Astrocyte of the spinal cord (primary cell): ENCODE measurements at regions not wholly inside any gene's neighbourhood (a gene's known extent, or its start where the extent isn't known, plus 50 kb on each side); places are given as distances from the start of the nearest gene placed in this dataset.

Experiments
- DNase-seq: peaks from one replicate; pipeline ENCODE4 v3.0.0; 2011; ENCODE audit warnings: low read depth, low spot score
- H3K4me3 ChIP-seq: 2 replicates; pipeline ENCODE4 v1.5.1; 2011; ENCODE audit warnings: low read depth, mild to moderate bottlenecking, low read length, moderate library complexity
- in situ Hi-C: cut with HindIII; loops from 2 replicates; pipeline ENCODE4 v1.10.0; 2017; ENCODE audit warnings: low sequenced_read_pairs
- TF ChIP-seq, protein P1 (sequence below): IDR thresholded peaks from 2 replicates; pipeline ENCODE4 v1.5.1; 2012; ENCODE audit warnings: low read depth, mild to moderate bottlenecking, low read length, inconsistent platforms

DNA sequence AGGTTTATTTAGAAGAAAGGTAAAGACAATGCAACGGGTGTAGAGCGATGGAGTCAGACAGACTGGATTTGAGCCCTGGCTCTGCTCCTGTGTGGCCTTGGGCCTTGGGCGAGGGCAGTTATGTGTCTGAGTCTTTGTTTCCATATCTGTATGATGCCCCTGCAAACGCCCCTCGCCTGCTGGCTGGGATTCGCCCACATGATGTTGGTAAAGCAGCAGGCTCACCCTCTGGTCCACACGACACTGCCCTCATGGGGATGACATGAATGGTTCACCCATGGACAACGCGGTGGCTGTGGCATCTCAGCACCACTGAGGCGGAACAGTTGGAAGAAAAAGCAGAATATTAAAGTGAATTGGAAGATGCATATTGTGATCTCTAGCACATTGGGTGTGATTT is 60.3 kb downstream of the FOXL1 start:
- no peak for DNase-seq
- in situ Hi-C loops, result no loop called here
- TF ChIP-seq, protein P1, sequence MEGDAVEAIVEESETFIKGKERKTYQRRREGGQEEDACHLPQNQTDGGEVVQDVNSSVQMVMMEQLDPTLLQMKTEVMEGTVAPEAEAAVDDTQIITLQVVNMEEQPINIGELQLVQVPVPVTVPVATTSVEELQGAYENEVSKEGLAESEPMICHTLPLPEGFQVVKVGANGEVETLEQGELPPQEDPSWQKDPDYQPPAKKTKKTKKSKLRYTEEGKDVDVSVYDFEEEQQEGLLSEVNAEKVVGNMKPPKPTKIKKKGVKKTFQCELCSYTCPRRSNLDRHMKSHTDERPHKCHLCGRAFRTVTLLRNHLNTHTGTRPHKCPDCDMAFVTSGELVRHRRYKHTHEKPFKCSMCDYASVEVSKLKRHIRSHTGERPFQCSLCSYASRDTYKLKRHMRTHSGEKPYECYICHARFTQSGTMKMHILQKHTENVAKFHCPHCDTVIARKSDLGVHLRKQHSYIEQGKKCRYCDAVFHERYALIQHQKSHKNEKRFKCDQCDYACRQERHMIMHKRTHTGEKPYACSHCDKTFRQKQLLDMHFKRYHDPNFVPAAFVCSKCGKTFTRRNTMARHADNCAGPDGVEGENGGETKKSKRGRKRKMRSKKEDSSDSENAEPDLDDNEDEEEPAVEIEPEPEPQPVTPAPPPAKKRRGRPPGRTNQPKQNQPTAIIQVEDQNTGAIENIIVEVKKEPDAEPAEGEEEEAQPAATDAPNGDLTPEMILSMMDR, result no peak
- no peak overlapping the region for H3K4me3 ChIP-seq

DNA sequence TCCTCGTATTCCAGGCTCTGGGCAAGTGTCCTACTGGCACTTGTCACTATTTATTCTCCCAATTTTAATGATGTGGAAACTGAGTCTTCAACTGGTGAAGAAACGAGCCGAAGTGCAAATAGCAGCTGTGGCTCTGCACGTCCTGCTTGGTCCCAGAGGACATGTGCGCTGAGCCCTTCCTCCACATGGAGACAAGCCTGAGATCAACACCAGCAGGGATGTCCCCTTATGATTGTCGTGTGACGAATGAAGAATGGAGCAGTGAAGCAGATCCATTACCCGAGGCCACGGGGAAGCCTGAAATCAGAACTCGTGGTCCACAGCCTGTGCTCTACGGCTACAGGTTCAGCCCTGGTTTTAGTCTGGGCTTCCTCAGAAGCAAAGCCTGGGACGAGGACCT is 61.0 kb downstream of the FOXL1 start:
- in situ Hi-C loops, result no loop called here
- no peak for DNase-seq
- no peak overlapping the region for H3K4me3 ChIP-seq
- TF ChIP-seq, protein P1, result no peak

GRCh38 chr16:86640265-86640843 is 62.0 kb downstream of the FOXL1 start:
- TF ChIP-seq, protein P1, result no peak
- in situ Hi-C loops, result no loop called here
- no peak overlapping the region for H3K4me3 ChIP-seq
- no peak for DNase-seq

GRCh38 chr16:86642087-86642486 is 63.7 kb downstream of the FOXL1 start:
- in situ Hi-C loops, result no loop called here

GRCh38 chr16:86643671-86644070 is 65.3 kb downstream of the FOXL1 start:
- in situ Hi-C loops, result no loop called here
- DNase-seq, result no peak
- TF ChIP-seq, protein P1, result no peak
- H3K4me3 ChIP-seq, result no peak overlapping the region

More at GRCh38 chr16:86642087-86642486, 63.7 kb downstream of the FOXL1 start:
- DNase-seq, result no peak
- TF ChIP-seq, protein P1, result no peak
- no peak overlapping the region for H3K4me3 ChIP-seq

DNA sequence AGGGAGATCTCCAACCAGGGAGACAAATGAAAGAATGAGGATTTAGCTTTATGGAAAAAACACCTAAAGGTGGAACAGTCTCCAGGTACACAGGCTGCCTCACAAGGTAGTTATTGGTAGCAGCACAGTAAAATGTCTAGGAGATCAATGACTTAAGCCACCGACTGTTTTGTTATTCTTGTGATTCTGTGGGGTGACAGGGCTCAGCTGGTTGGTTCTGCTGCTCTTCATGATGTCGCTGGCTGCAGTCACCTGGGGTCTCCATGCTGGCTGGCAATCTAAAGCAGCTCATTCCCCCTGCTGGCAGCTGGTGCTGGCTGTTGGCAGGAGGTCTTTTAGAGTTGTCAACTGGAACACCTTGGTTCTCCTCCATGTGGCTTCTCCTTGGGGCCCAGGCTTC is 69.2 kb downstream of the FOXL1 start:
- no peak for DNase-seq
- TF ChIP-seq, protein P1, result no peak
- no peak overlapping the region for H3K4me3 ChIP-seq
- in situ Hi-C loops, result no loop called here
